Activated T-helper 1 cell treated with Interleukin-2 at 50 U/mL for 16 hours (primary cell): ENCODE measurements at regions not wholly inside any gene's neighbourhood (a gene's known extent, or its start where the extent isn't known, plus 50 kb on each side); places are given as distances from the start of the nearest gene placed in this dataset.

Experiments
- DNase-seq: peaks from one replicate; pipeline ENCODE4 v3.0.0-alpha.2; 2020; ENCODE audit warnings: low read depth

DNA sequence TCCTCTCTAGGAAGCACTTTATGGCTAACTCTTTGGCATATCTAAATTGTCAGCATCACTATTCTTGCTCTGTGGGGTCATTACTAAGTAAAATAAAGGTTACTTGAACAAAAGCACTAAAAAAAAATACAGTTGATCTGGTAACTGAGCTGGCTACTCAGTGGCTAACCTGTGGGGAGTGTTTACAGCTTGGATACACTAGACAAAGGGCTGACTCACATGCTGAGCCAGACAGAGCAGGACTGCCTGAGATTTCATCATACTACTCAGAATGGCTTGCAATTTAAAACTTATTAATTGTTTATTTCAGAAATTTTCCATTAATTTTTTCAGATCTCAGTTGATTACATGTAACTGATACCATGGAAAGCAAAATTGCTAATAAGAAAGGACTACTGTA is 1690.4 kb upstream of the SLC39A10 start:
- no peak for DNase-seq

DNA sequence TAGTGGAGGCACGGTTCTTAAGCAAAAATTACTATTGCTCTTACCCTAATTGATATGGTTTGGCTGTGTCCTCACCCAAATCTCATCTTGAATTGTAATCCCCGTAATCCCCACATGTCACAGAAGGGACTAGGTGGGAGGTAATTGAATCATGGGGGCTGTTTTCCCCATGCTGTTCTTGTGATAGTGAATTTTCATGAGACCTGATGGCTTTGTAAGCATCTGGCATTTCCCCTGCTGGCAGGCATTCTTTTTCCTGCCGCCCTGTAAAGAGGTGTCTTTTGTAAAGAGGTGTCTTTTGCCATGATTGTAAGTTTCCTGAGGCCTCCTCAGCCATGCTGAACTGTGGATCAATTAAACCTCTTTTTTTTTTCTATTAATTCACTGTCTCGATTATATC is 1691.8 kb upstream of the SLC39A10 start:
- DNase-seq = no peak

GRCh38 chr2:193963472-193964119 is 1693.4 kb upstream of the SLC39A10 start:
- DNase-seq = no peak

- DNase-seq = no peak
These were observed 1710.2 kb upstream of the SLC39A10 start for GRCh38 chr2:193946806-193947205.

GRCh38 chr2:193943406-193943960 is 1713.5 kb upstream of the SLC39A10 start:
- no peak for DNase-seq

DNA sequence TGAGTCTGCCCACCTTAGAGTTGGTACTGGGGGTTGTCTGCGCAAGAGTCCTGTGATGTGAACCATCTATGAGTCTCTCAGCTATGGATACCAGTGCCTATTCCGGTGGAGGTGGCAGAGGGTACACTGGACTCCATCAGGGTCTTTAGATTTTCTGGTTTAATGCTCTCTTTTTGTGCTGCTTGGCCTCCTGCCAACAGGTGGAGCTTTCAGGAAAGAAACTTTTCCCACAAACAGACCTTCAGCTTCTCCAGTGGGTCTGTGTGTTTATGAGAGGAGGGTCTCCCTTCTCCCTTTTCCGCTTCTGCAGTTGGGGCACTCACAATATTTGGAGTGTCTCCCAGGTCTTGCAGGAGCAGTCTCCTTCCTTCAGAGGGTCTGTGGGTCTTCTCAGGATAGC is 1721.9 kb upstream of the SLC39A10 start:
- no peak for DNase-seq

- DNase-seq = no peak
These were observed 1727.9 kb upstream of the SLC39A10 start for GRCh38 chr2:193929131-193929530.

GRCh38 chr2:193907561-193907960 is 1712.8 kb upstream of the TMEFF2 start:
- DNase-seq = no peak

- DNase-seq = no peak
These were observed 1705.6 kb upstream of the TMEFF2 start for GRCh38 chr2:193900292-193900691.

GRCh38 chr2:193895226-193895625 is 1700.5 kb upstream of the TMEFF2 start:
- no peak for DNase-seq

DNA sequence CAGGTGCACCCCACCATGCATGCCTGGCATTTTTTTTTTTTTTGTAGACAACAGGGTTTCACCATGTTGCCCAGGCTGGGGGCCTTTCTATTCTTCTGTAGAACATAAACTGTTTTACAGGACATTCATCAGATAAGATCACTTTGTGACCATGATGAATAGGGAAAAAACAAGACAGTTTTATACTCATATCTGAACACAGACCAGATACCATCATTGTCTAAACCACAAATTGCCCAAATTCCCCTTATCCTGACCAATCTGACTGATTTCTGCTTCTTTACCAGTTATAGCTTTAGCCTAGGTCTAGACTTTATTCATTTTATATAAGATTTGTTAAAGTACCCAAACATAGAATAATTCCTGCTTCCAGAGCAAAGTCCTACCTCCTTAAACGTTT is 1699.3 kb upstream of the TMEFF2 start:
- no peak for DNase-seq

DNA sequence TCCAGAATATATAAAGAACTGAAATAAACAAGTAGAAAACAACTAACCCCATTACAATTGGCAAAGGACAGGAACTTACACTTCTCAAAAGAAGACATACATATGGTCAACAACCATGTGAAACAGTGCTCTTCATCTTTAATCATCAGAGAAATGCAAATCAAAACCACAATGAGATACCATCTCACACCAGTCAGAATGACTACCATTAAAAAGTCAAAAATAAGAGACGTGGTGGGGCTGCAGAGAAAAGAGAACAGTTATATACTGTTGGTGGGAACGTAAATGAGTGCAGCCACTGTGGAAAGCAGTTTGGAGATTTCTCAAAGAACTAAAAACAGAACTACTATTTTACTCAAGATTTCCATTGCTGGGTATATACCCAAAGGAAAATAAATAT is 1696.3 kb upstream of the TMEFF2 start:
- DNase-seq = no peak

DNA sequence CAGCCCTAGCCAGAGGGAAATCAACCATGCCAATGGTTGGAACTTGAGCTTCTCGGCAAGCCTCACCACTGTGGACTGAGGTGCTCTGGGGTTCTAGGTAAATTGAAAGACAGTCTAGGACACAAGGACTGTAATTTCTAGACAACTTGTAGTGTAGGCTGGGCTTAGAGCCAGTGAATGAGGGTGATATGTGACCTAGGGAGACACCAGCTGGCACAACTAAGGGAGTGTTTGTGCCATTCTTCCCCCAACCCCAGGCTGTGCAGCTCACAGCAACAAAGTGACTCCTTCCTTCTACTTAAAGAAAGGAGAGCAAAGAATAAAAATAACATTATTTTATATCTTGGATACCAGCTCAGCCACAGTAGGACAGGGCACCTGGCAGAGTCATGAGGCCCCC is 1690.7 kb upstream of the TMEFF2 start:
- DNase-seq = no peak

- DNase-seq = no peak
These were observed 1689.1 kb upstream of the TMEFF2 start for GRCh38 chr2:193883820-193884219.

- DNase-seq = no peak
These were observed 1682.2 kb upstream of the TMEFF2 start for GRCh38 chr2:193876980-193877379.

DNA sequence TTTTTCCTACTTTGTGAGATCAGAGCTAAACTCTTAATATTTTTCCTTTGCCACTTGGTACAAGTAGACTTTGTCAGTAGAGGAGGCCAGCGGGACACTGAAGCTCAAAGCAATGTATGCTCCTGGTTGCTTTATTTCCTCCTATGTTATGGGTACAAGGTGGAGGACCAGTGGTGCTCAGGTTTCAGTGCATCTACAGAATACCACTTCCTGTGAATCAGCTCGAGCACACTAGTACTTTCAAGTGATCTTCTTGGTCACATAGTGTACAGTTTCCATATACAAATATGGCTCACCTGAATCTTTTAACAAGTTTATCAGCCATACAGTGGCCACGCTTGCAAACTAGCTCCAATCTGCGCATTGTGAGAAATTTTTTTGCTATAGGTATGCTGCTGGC is 1674.8 kb upstream of the TMEFF2 start:
- no peak for DNase-seq

DNA sequence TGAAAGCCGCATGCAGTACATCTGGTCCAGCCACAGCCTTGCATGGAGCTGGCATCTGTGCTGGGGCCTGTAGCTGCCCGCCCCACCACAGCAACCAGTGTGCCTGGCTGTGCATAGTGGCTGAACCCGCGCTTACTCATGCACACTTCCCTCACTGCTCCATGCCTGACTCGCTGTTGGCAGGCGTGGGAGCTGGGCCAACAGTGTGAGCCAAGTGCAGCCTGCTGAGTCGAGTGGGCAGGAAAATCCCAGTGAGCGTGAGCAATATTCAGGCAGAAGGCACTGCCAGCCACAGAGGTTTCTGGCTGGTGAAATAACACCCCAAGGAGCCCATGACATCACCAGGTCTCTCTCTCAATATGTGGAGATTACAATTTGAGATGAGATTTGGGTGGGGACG is 1674.1 kb upstream of the TMEFF2 start:
- DNase-seq = no peak

- no peak for DNase-seq
These were observed 1673.4 kb upstream of the TMEFF2 start for GRCh38 chr2:193868132-193868531.

- DNase-seq = no peak
These were observed 1672.7 kb upstream of the TMEFF2 start for GRCh38 chr2:193867454-193867853.

- no peak for DNase-seq
These were observed 1666.8 kb upstream of the TMEFF2 start for GRCh38 chr2:193861557-193861956.

- DNase-seq = no peak
These were observed 1653.3 kb upstream of the TMEFF2 start for GRCh38 chr2:193847991-193848390.

DNA sequence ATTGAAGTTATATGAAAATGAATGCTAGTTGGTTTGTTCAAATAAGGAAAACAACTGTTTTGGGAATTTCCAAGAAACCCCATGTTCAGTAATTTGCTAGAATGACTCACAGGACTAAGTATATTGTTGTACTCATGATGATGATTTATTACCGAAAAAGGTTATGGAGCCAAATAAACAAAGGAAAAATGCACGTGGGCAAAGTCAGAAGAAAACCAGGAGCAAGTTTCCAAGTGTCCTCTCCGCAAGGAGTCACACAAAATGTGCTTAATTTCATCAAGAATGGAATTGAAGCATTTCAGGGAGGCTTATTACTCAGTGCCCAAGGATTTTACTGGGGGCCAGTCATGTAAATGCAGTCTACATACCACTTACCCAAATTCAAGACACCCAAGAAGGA is 1652.4 kb upstream of the TMEFF2 start:
- DNase-seq = no peak

DNA sequence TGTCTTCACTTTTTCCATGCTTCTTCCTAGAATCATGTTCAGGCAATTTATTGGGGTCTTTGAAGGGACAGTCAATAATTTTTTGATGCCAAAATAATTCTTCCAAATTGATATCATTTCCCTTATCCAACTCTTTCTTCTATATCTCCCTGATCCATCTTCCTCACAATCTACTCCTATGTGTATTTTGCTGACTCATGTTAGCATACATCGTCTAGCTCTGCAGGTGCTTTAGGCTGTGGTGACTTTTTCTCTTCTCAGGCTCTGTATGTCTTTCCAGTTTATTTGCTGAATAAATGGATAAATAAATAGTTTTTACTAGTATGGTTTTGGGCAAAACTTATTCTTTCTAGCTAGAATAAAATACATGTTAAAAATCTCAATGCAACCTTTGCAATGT is 1650.9 kb upstream of the TMEFF2 start:
- DNase-seq = no peak

DNA sequence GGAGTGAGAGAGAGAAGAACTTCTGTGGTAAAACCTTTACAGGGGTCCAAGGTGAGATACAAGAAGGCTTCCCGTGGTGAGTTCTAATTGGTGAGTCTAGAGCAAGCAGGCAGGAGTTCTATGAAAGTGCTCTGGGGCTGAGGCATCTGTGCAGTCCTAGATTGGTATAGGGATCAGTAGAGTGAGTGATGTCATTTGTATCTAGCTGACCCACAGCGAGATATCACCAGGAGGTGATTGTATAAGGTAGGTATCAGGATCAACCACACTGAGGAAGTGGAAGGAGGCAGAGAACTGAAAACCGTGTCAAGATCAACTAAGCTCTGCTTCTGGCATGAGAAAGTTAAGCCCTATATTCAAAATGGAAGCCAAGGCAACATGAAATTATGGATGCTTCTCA is 1648.9 kb upstream of the TMEFF2 start:
- no peak for DNase-seq
